ENCODE measurements at regions not wholly inside any gene's neighbourhood (a gene's known extent, or its start where the extent isn't known, plus 50 kb on each side); places are given as distances from the start of the nearest gene placed in this dataset.

- Histone ChIP-seq H3K36me3 (ENCODE audit: control insufficient read depth in 2 of 2, extremely low read depth in 1 of 2, insufficient read depth in 2 of 2, low read length in 2 of 2) (no peaks in the 10 kb centered on the region), H2AFZ (ENCODE audit: low read depth, low read length) (no peak overlapping the region), H3K79me2 (ENCODE audit: control insufficient read depth, insufficient read depth, low read length) (no peaks in the 10 kb centered on the region), H3K27ac (ENCODE audit: insufficient read depth, low read depth, low read length) (no peak overlapping the region), H3K4me1 (ENCODE audit: control insufficient read depth, extremely low read depth, insufficient read depth, low read length) (peaks cover 35% of the 10 kb centered on the region), H3K4me3 (replicated peaks in 1 of 3; ENCODE audit: insufficient read depth in 1 of 3, low read depth in 1 of 3, low read length in 3 of 3) (no peak overlapping the region), H4K20me1 (replicated peaks; ENCODE audit: control insufficient read depth, extremely low read depth, insufficient read depth, low read length) (no peaks in the 10 kb centered on the region), H3K9me3 (replicated peaks; ENCODE audit: control insufficient read depth, insufficient read depth, low read length) (no peaks in the 10 kb centered on the region), H3K9me1 (replicated peaks; ENCODE audit: control insufficient read depth, extremely low read depth, insufficient read depth, low read length) (no peaks in the 10 kb centered on the region), H3K4me2 (ENCODE audit: insufficient read depth, low read length) (no peak overlapping the region), H3K27me3 (ENCODE audit: control insufficient read depth in 2 of 2, insufficient read depth in 2 of 2, low read length in 2 of 2) (no peaks in the 10 kb centered on the region), H3K9ac (replicated peaks; ENCODE audit: extremely low read depth, insufficient read depth, low read length) (no peak overlapping the region)
- ChIA-PET CTCF (no interaction called here), POLR2A (no interaction called here)
- no peak for TF ChIP-seq FOS (IDR thresholded peaks at IDR 0.05; ENCODE audit: borderline replicate concordance, insufficient read depth, low read length)
- TF ChIP-seq EZH2 (IDR thresholded peaks at IDR 0.05; ENCODE audit: borderline replicate concordance, low read depth, low read length, severe bottlenecking) = no peak
- no peak for TF ChIP-seq JUN (IDR thresholded peaks at IDR 0.05; ENCODE audit: borderline replicate concordance, insufficient read depth, insufficient read length, low read depth)
- TF ChIP-seq POLR2AphosphoS5 (IDR thresholded peaks at IDR 0.05; ENCODE audit: insufficient read depth, low read depth, low read length) = no peak
- no peak for TF ChIP-seq POLR2A (IDR thresholded peaks at IDR 0.05; ENCODE audit: low read depth, low read length)
- no peak for TF ChIP-seq MYC (IDR thresholded peaks at IDR 0.05; ENCODE audit: low read depth, low read length)
- no peak for TF ChIP-seq MAX (IDR thresholded peaks at IDR 0.05; ENCODE audit: insufficient read depth, insufficient read length)
- TF ChIP-seq CTCF (IDR thresholded peaks at IDR 0.05; ENCODE audit: extremely low read depth in 1 of 2, insufficient read depth in 1 of 2, low read depth in 1 of 2, low read length in 2 of 2) = no peak
- no peak for TF ChIP-seq GATA2 (IDR thresholded peaks at IDR 0.05; ENCODE audit: insufficient read depth, insufficient read length, low read depth, low read length)
- DNase-seq (ENCODE audit: low read depth, low spot score) = no peak
- BruUV-seq (replicated peaks) = no TSS peak
- no peak for FAIRE-seq
- dilution Hi-C loops (cut with MboI; ENCODE audit: extremely low pct_ligation_motif_present, low sequenced_read_pairs) (no loop called here), intact Hi-C loops (cut with micrococcal nuclease) (no loop called here)
These were observed 164.3 kb upstream of the FOXF1 start for GRCh38 chr16:86346034-86346433.

Measured in endothelial cell of umbilical vein (primary cell).